ENCODE measurements at regions not wholly inside any gene's neighbourhood (a gene's known extent, or its start where the extent isn't known, plus 50 kb on each side); places are given as distances from the start of the nearest gene placed in this dataset.

- TF ChIP-seq RAD21 (conservative IDR thresholded peaks at IDR 0.05), result no peak
- TF ChIP-seq TAF1 (IDR thresholded peaks at IDR 0.05; ENCODE audit: low read depth), result no peak
- no peak for TF ChIP-seq POLR2AphosphoS5 (IDR thresholded peaks at IDR 0.05)
- no peaks in the 10 kb centered on the region for H3K9me2 ChIP-seq (ENCODE audit: insufficient read depth, low read length)
- H3F3A ChIP-seq (ENCODE audit: insufficient read depth, low read length, poor library complexity, severe bottlenecking), result no peaks in the 10 kb centered on the region
- H3K27me3 ChIP-seq (ENCODE audit: insufficient read depth, low read depth, low read length), result no peaks in the 10 kb centered on the region
- H3K9ac ChIP-seq (ENCODE audit: low read length), result no peak overlapping the region
- H3K36me3 ChIP-seq (ENCODE audit: insufficient read depth, low read length), result no peaks in the 10 kb centered on the region
- H3K79me2 ChIP-seq (replicated peaks; ENCODE audit: insufficient read depth, low read length), result no peaks in the 10 kb centered on the region
- H3K4me3 ChIP-seq (ENCODE audit: low read length), result no peak overlapping the region
- H3K4me2 ChIP-seq (ENCODE audit: low read length), result no peak overlapping the region
- no peak overlapping the region for H2AFZ ChIP-seq (ENCODE audit: low read depth, low read length)
- H3K9me3 ChIP-seq (ENCODE audit: low read length), result peaks cover 4% of the 10 kb centered on the region
- H4K20me1 ChIP-seq (ENCODE audit: insufficient read depth), result no peaks in the 10 kb centered on the region
- H3K27ac ChIP-seq (ENCODE audit: low read length), result no peak overlapping the region
These were observed 69.6 kb upstream of the HS3ST3A1 start for GRCh38 chr17:13671341-13671740.

- Histone ChIP-seq H2AFZ (ENCODE audit: low read depth, low read length) (no peak overlapping the region), H3K27ac (ENCODE audit: low read length) (no peak overlapping the region), H3K9ac (ENCODE audit: low read length) (no peak overlapping the region), H3F3A (ENCODE audit: insufficient read depth, low read length, poor library complexity, severe bottlenecking) (no peaks in the 10 kb centered on the region), H3K4me2 (ENCODE audit: low read length) (no peak overlapping the region), H3K9me2 (ENCODE audit: insufficient read depth, low read length) (no peaks in the 10 kb centered on the region), H3K36me3 (ENCODE audit: insufficient read depth, low read length) (no peaks in the 10 kb centered on the region), H3K9me3 (ENCODE audit: low read length) (peaks cover 4% of the 10 kb centered on the region), H4K20me1 (ENCODE audit: insufficient read depth) (no peaks in the 10 kb centered on the region), H3K27me3 (ENCODE audit: insufficient read depth, low read depth, low read length) (no peaks in the 10 kb centered on the region), H3K4me3 (ENCODE audit: low read length) (no peak overlapping the region), H3K79me2 (replicated peaks; ENCODE audit: insufficient read depth, low read length) (no peaks in the 10 kb centered on the region)
- no peak for TF ChIP-seq CTCF (IDR thresholded peaks at IDR 0.05; ENCODE audit: poor library complexity, severe bottlenecking)
These were observed 70.0 kb upstream of the HS3ST3A1 start for GRCh38 chr17:13671771-13672170.

GRCh38 chr17:13678361-13678760 lies 76.6 kb upstream of the HS3ST3A1 start:
- H3K27ac ChIP-seq (ENCODE audit: low read length), result no peak overlapping the region
- no peaks in the 10 kb centered on the region for H3K9me3 ChIP-seq (ENCODE audit: low read length)
- no peak overlapping the region for H3K4me3 ChIP-seq (ENCODE audit: low read length)
- no peaks in the 10 kb centered on the region for H3K9me2 ChIP-seq (ENCODE audit: insufficient read depth, low read length)
- no peaks in the 10 kb centered on the region for H3K27me3 ChIP-seq (ENCODE audit: insufficient read depth, low read depth, low read length)
- H4K20me1 ChIP-seq (ENCODE audit: insufficient read depth), result no peaks in the 10 kb centered on the region
- no peak for TF ChIP-seq RAD21 (conservative IDR thresholded peaks at IDR 0.05)
- no peak for TF ChIP-seq MXI1 (conservative IDR thresholded peaks at IDR 0.05; ENCODE audit: poor library complexity, severe bottlenecking)
- TF ChIP-seq EP300 (conservative IDR thresholded peaks at IDR 0.05; ENCODE audit: poor library complexity, severe bottlenecking), result no peak
- no peak for TF ChIP-seq SMC3 (conservative IDR thresholded peaks at IDR 0.05; ENCODE audit: poor library complexity)
- no peak overlapping the region for H3K4me2 ChIP-seq (ENCODE audit: low read length)
- no peaks in the 10 kb centered on the region for H3K36me3 ChIP-seq (ENCODE audit: insufficient read depth, low read length)
- no peak overlapping the region for H2AFZ ChIP-seq (ENCODE audit: low read depth, low read length)
- no peaks in the 10 kb centered on the region for H3K79me2 ChIP-seq (replicated peaks; ENCODE audit: insufficient read depth, low read length)
- no peak overlapping the region for H3K9ac ChIP-seq (ENCODE audit: low read length)
- no peaks in the 10 kb centered on the region for H3F3A ChIP-seq (ENCODE audit: insufficient read depth, low read length, poor library complexity, severe bottlenecking)

- Histone ChIP-seq H3K9me3 (ENCODE audit: low read length) (no peaks in the 10 kb centered on the region), H4K20me1 (ENCODE audit: insufficient read depth) (no peaks in the 10 kb centered on the region), H2AFZ (ENCODE audit: low read depth, low read length) (no peak overlapping the region), H3K36me3 (ENCODE audit: insufficient read depth, low read length) (no peaks in the 10 kb centered on the region), H3F3A (ENCODE audit: insufficient read depth, low read length, poor library complexity, severe bottlenecking) (no peaks in the 10 kb centered on the region), H3K79me2 (replicated peaks; ENCODE audit: insufficient read depth, low read length) (no peaks in the 10 kb centered on the region), H3K4me2 (ENCODE audit: low read length) (no peak overlapping the region), H3K9ac (ENCODE audit: low read length) (no peak overlapping the region), H3K27me3 (ENCODE audit: insufficient read depth, low read depth, low read length) (no peaks in the 10 kb centered on the region), H3K4me3 (ENCODE audit: low read length) (no peak overlapping the region), H3K9me2 (ENCODE audit: insufficient read depth, low read length) (no peaks in the 10 kb centered on the region), H3K27ac (ENCODE audit: low read length) (no peak overlapping the region)
- TF ChIP-seq MXI1 (conservative IDR thresholded peaks at IDR 0.05; ENCODE audit: poor library complexity, severe bottlenecking), result no peak
- TF ChIP-seq RAD21 (conservative IDR thresholded peaks at IDR 0.05), result no peak
- no peak for TF ChIP-seq EP300 (conservative IDR thresholded peaks at IDR 0.05; ENCODE audit: poor library complexity, severe bottlenecking)
- TF ChIP-seq POLR2AphosphoS5 (IDR thresholded peaks at IDR 0.05), result no peak
These were observed 77.1 kb upstream of the HS3ST3A1 start for GRCh38 chr17:13678841-13679240.
